HEK293 (cell line): ENCODE measurements at regions not wholly inside any gene's neighbourhood (a gene's known extent, or its start where the extent isn't known, plus 50 kb on each side); places are given as distances from the start of the nearest gene placed in this dataset.

Source experiments
- CTCF ChIA-PET: fragments of 350-600 bp; formaldehyde crosslinking; extraction: SDS; loops from one replicate; lab custom pipeline; 2021; ENCODE audit warnings: antibody characterized with exemption; lab: Yijun Ruan, JAX
- POLR2A ChIA-PET: fragments of 300-600 bp; formaldehyde crosslinking; extraction: SDS; loops from one replicate; lab custom pipeline; 2020; ENCODE audit warnings: antibody characterized with exemption, inconsistent platforms; lab: Yijun Ruan, JAX
- H3K27ac ChIP-seq: fragments of 200-500 bp; sonication (Bioruptor generic); 2 replicates; pipeline ENCODE4 v1.5.1; 2014; ENCODE audit warnings: low read depth, low read length, control low read depth, inconsistent platforms; ENCODE audit errors: extremely low read depth
- H3K36me3 ChIP-seq, 2 experiments: fragments of 200-500 bp in 1 of 2; sonication (Bioruptor generic) in 1 of 2; 1 replicate in 1 of 2; 2 replicates in 1 of 2; pipeline ENCODE4 v1.5.1; 2014 to 2017; ENCODE audit warnings: inconsistent platforms in 2 of 2, low read length in 2 of 2; ENCODE audit not compliant: control insufficient read depth in 2 of 2, insufficient read depth in 1 of 2
- H3K4me1 ChIP-seq: fragments of 200-500 bp; sonication (Bioruptor generic); 2 replicates; pipeline ENCODE4 v1.5.1; 2014; ENCODE audit warnings: mild to moderate bottlenecking, low read length, inconsistent platforms; ENCODE audit not compliant: control insufficient read depth, insufficient read depth
- H3K4me3 ChIP-seq: 2 replicates; pipeline ENCODE4 v1.5.1; 2011; ENCODE audit warnings: low read depth, mild to moderate bottlenecking, control low read depth, low read length, moderate library complexity
- H3K9me3 ChIP-seq: fragments of 200-500 bp; sonication (Bioruptor generic); 2 replicates; pipeline ENCODE4 v1.5.1; 2014; ENCODE audit warnings: low read depth, low read length, inconsistent platforms; ENCODE audit not compliant: control insufficient read depth, insufficient read depth
- BCL11A ChIP-seq: fragments of 450-650 bp; formaldehyde crosslinking; IDR thresholded peaks from 2 replicates; pipeline ENCODE4 v1.5.1; 2016; ENCODE audit warnings: low read depth, missing biosample characterization, missing genetic modification characterization
- GLI4 ChIP-seq: fragments of 450-650 bp; formaldehyde crosslinking; IDR thresholded peaks from 2 replicates; pipeline ENCODE4 v1.5.1; 2016; ENCODE audit warnings: missing biosample characterization, missing genetic modification characterization
- GLIS1 ChIP-seq: fragments of 450-650 bp; formaldehyde crosslinking; IDR thresholded peaks from 2 replicates; pipeline ENCODE4 v1.5.1; 2016; ENCODE audit warnings: missing biosample characterization, missing genetic modification characterization
- OVOL3 ChIP-seq: fragments of 450-650 bp; formaldehyde crosslinking; IDR thresholded peaks from 2 replicates; pipeline ENCODE4 v1.5.1; 2016; ENCODE audit warnings: missing biosample characterization, missing genetic modification characterization
- SP3 ChIP-seq: fragments of 450-650 bp; formaldehyde crosslinking; IDR thresholded peaks from 2 replicates; pipeline ENCODE4 v1.5.1; 2016; ENCODE audit warnings: missing biosample characterization, missing genetic modification characterization
- ZFP3 ChIP-seq: fragments of 450-650 bp; formaldehyde crosslinking; IDR thresholded peaks from 2 replicates; pipeline ENCODE4 v1.5.1; 2016; ENCODE audit warnings: low read depth, missing biosample characterization, missing genetic modification characterization
- ZNF140 ChIP-seq: fragments of 450-650 bp; formaldehyde crosslinking; IDR thresholded peaks from 2 replicates; pipeline ENCODE4 v1.5.1; 2016; ENCODE audit warnings: missing biosample characterization, missing genetic modification characterization
- ZNF24 ChIP-seq: fragments of 450-650 bp; formaldehyde crosslinking; IDR thresholded peaks from 2 replicates; pipeline ENCODE4 v1.5.1; 2016; ENCODE audit warnings: missing biosample characterization, missing genetic modification characterization
- ZNF302 ChIP-seq: fragments of 450-650 bp; formaldehyde crosslinking; IDR thresholded peaks from 2 replicates; pipeline ENCODE4 v1.5.1; 2016; ENCODE audit warnings: missing biosample characterization, missing genetic modification characterization, low read depth
- ZNF37A ChIP-seq: fragments of 450-650 bp; IDR thresholded peaks from 2 replicates; pipeline ENCODE4 v1.5.1; 2018; ENCODE audit warnings: missing biosample characterization, missing genetic modification characterization
- ZNF398 ChIP-seq: fragments of 450-650 bp; formaldehyde crosslinking; IDR thresholded peaks from 2 replicates; pipeline ENCODE4 v1.5.1; 2017; ENCODE audit warnings: missing biosample characterization, missing genetic modification characterization
- ZNF48 ChIP-seq: fragments of 450-650 bp; formaldehyde crosslinking; IDR thresholded peaks from 2 replicates; pipeline ENCODE4 v1.5.1; 2016; ENCODE audit warnings: missing biosample characterization, missing genetic modification characterization
- ZNF529 ChIP-seq: fragments of 450-650 bp; formaldehyde crosslinking; IDR thresholded peaks from 2 replicates; pipeline ENCODE4 v1.5.1; 2017; ENCODE audit warnings: missing genetic modification characterization, missing biosample characterization; ENCODE audit not compliant: insufficient replicate concordance
- ZNF596 ChIP-seq: fragments of 450-650 bp; IDR thresholded peaks from 2 replicates; pipeline ENCODE4 v1.5.0; 2018; ENCODE audit warnings: missing biosample characterization, mild to moderate bottlenecking, missing genetic modification characterization, moderate library complexity
- ZNF626 ChIP-seq: fragments of 450-650 bp; sonication (Bioruptor Pico); formaldehyde crosslinking; IDR thresholded peaks from 2 replicates; pipeline ENCODE4 v1.5.1; 2018; ENCODE audit warnings: missing biosample characterization, missing genetic modification characterization, inconsistent platforms
- ZNF629 ChIP-seq: fragments of 450-650 bp; formaldehyde crosslinking; IDR thresholded peaks from 2 replicates; pipeline ENCODE4 v1.5.1; 2017; ENCODE audit warnings: missing biosample characterization, missing genetic modification characterization
- ZNF768 ChIP-seq: fragments of 450-650 bp; formaldehyde crosslinking; IDR thresholded peaks from 2 replicates; pipeline ENCODE4 v1.5.1; 2018; ENCODE audit warnings: missing biosample characterization, mild to moderate bottlenecking, missing genetic modification characterization
- ZNF792 ChIP-seq: fragments of 450-650 bp; formaldehyde crosslinking; IDR thresholded peaks from 2 replicates; pipeline ENCODE4 v1.5.1; 2016; ENCODE audit warnings: missing biosample characterization, missing genetic modification characterization
- ZNF830 ChIP-seq: fragments of 450-650 bp; IDR thresholded peaks from 2 replicates; pipeline ENCODE4 v1.5.0; 2018; ENCODE audit warnings: missing biosample characterization, missing genetic modification characterization, low read depth, mild to moderate bottlenecking, moderate library complexity
- TF ChIP-seq, protein P1 (sequence below): fragments of 450-650 bp; formaldehyde crosslinking; conservative IDR thresholded peaks from 2 replicates; pipeline ENCODE4 v1.5.1; 2016; ENCODE audit warnings: low read depth, missing biosample characterization, missing genetic modification characterization

- TF ChIP-seq ZNF140 (tag by site-specific recombination) (no peak), GLIS1 (tag by site-specific recombination) (no peak), ZNF768 (tag by site-specific recombination) (no peak), ZNF529 (tag by site-specific recombination) (no peak), ZNF24 (tag by site-specific recombination) (no peak), GLI4 (tag by site-specific recombination) (no peak), BCL11A (tag by site-specific recombination) (no peak), ZNF596 (tag by site-specific recombination) (no peak), OVOL3 (tag by site-specific recombination) (no peak), ZNF626 (tag by site-specific recombination) (no peak), ZNF398 (no peak), ZNF629 (no peak), ZFP3 (tag by site-specific recombination) (no peak), ZNF37A (tag by site-specific recombination) (no peak), ZNF48 (tag by site-specific recombination) (no peak), ZNF302 (no peak), ZNF830 (tag by site-specific recombination) (no peak), ZNF792 (tag by site-specific recombination) (no peak)
- TF ChIP-seq, protein P1, sequence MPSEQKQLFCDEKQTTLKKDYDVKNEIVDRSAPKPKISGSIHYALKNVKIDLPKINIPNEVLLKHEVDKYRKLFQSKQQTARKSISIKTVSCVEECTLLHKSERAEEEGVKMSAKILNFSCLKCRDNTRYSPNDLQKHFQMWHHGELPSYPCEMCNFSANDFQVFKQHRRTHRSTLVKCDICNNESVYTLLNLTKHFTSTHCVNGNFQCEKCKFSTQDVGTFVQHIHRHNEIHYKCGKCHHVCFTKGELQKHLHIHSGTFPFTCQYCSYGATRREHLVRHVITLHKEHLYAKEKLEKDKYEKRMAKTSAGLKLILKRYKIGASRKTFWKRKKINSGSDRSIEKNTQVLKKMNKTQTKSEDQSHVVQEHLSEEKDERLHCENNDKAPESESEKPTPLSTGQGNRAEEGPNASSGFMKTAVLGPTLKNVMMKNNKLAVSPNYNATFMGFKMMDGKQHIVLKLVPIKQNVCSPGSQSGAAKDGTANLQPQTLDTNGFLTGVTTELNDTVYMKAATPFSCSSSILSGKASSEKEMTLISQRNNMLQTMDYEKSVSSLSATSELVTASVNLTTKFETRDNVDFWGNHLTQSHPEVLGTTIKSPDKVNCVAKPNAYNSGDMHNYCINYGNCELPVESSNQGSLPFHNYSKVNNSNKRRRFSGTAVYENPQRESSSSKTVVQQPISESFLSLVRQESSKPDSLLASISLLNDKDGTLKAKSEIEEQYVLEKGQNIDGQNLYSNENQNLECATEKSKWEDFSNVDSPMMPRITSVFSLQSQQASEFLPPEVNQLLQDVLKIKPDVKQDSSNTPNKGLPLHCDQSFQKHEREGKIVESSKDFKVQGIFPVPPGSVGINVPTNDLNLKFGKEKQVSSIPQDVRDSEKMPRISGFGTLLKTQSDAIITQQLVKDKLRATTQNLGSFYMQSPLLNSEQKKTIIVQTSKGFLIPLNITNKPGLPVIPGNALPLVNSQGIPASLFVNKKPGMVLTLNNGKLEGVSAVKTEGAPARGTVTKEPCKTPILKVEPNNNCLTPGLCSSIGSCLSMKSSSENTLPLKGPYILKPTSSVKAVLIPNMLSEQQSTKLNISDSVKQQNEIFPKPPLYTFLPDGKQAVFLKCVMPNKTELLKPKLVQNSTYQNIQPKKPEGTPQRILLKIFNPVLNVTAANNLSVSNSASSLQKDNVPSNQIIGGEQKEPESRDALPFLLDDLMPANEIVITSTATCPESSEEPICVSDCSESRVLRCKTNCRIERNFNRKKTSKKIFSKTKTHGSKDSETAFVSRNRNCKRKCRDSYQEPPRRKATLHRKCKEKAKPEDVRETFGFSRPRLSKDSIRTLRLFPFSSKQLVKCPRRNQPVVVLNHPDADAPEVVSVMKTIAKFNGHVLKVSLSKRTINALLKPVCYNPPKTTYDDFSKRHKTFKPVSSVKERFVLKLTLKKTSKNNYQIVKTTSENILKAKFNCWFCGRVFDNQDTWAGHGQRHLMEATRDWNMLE (tag by site-specific recombination), result no peak
- Histone ChIP-seq H3K36me3 (no peaks in the 10 kb centered on the region), H3K4me3 (no peak overlapping the region), H3K4me1 (no peaks in the 10 kb centered on the region), H3K27ac (no peak overlapping the region), H3K9me3 (no peaks in the 10 kb centered on the region)
- POLR2A ChIA-PET, result no interaction called here
- CTCF ChIA-PET, result interaction anchor here (0.6 kb wide), 1 partner anchor 314 kb away, joined by 3 read pairs; no protein-coding TSS in a partner anchor
Observed at GRCh38 chr5:44664711-44665100, 144.0 kb upstream of the MRPS30 start.

- TF ChIP-seq SP3 (tag by site-specific recombination), result no peak
- TF ChIP-seq, all 188 proteins: peak for 0
- ChIA-PET POLR2A (no interaction called here), CTCF (no interaction called here)
- no peak overlapping the region for H3K27ac ChIP-seq
- no peaks in the 10 kb centered on the region for H3K9me3 ChIP-seq
- no peaks in the 10 kb centered on the region for H3K4me1 ChIP-seq
- no peak overlapping the region for H3K4me3 ChIP-seq
- H3K36me3 ChIP-seq, result no peaks in the 10 kb centered on the region
Observed at GRCh38 chr5:44663991-44664710, 144.6 kb upstream of the MRPS30 start.
